ENCODE measurements at regions not wholly inside any gene's neighbourhood (a gene's known extent, or its start where the extent isn't known, plus 50 kb on each side); places are given as distances from the start of the nearest gene placed in this dataset.

DNA sequence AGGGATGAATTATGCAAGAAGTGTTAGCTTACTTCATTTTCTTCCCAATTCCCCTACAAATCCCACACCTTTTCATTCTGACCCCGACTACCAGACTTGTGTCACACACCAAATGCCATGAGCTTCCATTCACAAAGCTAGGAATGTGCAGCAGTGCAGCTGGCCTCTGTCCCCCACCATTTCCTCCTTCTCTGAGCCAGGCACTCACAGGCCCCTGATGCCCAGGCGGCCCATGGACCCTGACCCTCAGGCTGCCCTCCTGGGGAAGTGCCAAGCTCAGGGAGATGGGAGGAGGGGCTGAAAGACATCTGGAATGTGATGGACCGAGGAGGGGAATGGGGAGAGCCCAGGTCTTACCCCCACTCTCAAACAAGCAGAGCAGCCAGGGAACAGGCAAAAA is 67.0 kb upstream of the BCOR start:
- TF ChIP-seq, protein P1, sequence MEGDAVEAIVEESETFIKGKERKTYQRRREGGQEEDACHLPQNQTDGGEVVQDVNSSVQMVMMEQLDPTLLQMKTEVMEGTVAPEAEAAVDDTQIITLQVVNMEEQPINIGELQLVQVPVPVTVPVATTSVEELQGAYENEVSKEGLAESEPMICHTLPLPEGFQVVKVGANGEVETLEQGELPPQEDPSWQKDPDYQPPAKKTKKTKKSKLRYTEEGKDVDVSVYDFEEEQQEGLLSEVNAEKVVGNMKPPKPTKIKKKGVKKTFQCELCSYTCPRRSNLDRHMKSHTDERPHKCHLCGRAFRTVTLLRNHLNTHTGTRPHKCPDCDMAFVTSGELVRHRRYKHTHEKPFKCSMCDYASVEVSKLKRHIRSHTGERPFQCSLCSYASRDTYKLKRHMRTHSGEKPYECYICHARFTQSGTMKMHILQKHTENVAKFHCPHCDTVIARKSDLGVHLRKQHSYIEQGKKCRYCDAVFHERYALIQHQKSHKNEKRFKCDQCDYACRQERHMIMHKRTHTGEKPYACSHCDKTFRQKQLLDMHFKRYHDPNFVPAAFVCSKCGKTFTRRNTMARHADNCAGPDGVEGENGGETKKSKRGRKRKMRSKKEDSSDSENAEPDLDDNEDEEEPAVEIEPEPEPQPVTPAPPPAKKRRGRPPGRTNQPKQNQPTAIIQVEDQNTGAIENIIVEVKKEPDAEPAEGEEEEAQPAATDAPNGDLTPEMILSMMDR (IDR thresholded peaks at IDR 0.05), result no peak
- TF ChIP-seq POLR2A (IDR thresholded peaks at IDR 0.05), result no peak

All from testis (tissue), 2 donors.